Astrocyte of the cerebellum (primary cell): ENCODE measurements at regions not wholly inside any gene's neighbourhood (a gene's known extent, or its start where the extent isn't known, plus 50 kb on each side); places are given as distances from the start of the nearest gene placed in this dataset.

ENCODE experiments used
- DNase-seq: peaks from one replicate; pipeline ENCODE4 v3.0.0-alpha.2; 2011; ENCODE audit warnings: low read depth
- H3K4me3 ChIP-seq: 2 replicates; pipeline ENCODE4 v1.5.1; 2011; ENCODE audit warnings: mild to moderate bottlenecking, low read depth, low read length, moderate library complexity
- CTCF ChIP-seq: IDR thresholded peaks from 2 replicates; pipeline ENCODE4 v1.5.1; 2012; ENCODE audit warnings: low read length, low read depth, moderate library complexity, mild to moderate bottlenecking; ENCODE audit errors: missing control alignments
- in situ Hi-C: cut with HindIII; loops from 2 replicates; pipeline ENCODE4 v1.10.0; 2017; ENCODE audit warnings: low sequenced_read_pairs

GRCh38 chr5:5671823-5672222 lies 249.3 kb downstream of the ICE1 start:
- no peak for DNase-seq
- in situ Hi-C loops: no loop called here
- H3K4me3 ChIP-seq: no peak overlapping the region
- no peak for TF ChIP-seq CTCF

- DNase-seq: no peak
- TF ChIP-seq CTCF: no peak
- in situ Hi-C loops: no loop called here
- H3K4me3 ChIP-seq: no peak overlapping the region
Measured at GRCh38 chr5:5667136-5667554, 244.7 kb downstream of the ICE1 start.

GRCh38 chr5:5666369-5666768 lies 243.9 kb downstream of the ICE1 start:
- DNase-seq: no peak
- in situ Hi-C loops: no loop called here
- TF ChIP-seq CTCF: no peak
- H3K4me3 ChIP-seq: no peak overlapping the region

- TF ChIP-seq CTCF: no peak
- H3K4me3 ChIP-seq: no peak overlapping the region
- in situ Hi-C loops: no loop called here
- DNase-seq: no peak
Measured at GRCh38 chr5:5666076-5666365, 243.5 kb downstream of the ICE1 start.

GRCh38 chr5:5665225-5666075 lies 243.0 kb downstream of the ICE1 start:
- in situ Hi-C loops: no loop called here
- TF ChIP-seq CTCF: no peak
- DNase-seq: peak; percentile 9
- H3K4me3 ChIP-seq: no peak overlapping the region

- in situ Hi-C loops: no loop called here
- no peak overlapping the region for H3K4me3 ChIP-seq
- no peak for TF ChIP-seq CTCF
- no peak for DNase-seq
Measured at GRCh38 chr5:5658889-5659465, 236.5 kb downstream of the ICE1 start.
